Natural killer cell (primary cell): ENCODE measurements at regions not wholly inside any gene's neighbourhood (a gene's known extent, or its start where the extent isn't known, plus 50 kb on each side); places are given as distances from the start of the nearest gene placed in this dataset.

Source experiments
- ATAC-seq, 3 donors: fragments of 150-1000 bp in 2 of 3; fragments of 200-7000 bp in 1 of 3; cut with Tn5 transposase; 1 replicate in 1 of 3; 2 replicates in 2 of 3; pipeline ENCODE4 v1.10.0; 2021; ENCODE audit warnings: mild to moderate bottlenecking in 2 of 3, moderate library complexity in 2 of 3
- DNase-seq, 2 donors: peaks; one replicate each; pipeline versions ENCODE4 v3.0.0 to v3.0.0-alpha.2; 2013 to 2021; ENCODE audit warnings: mixed read lengths in 1 of 2
- H3K27ac ChIP-seq: one replicate; pipeline ENCODE4 v1.5.1; 2013; ENCODE audit warnings: mild to moderate bottlenecking, low read length
- H3K27me3 ChIP-seq: one replicate; pipeline ENCODE4 v1.6.1; 2013; ENCODE audit warnings: low read length; ENCODE audit not compliant: control insufficient read depth, insufficient read depth
- H3K36me3 ChIP-seq: one replicate; pipeline ENCODE4 v1.6.1; 2013; ENCODE audit warnings: low read length; ENCODE audit not compliant: control insufficient read depth, insufficient read depth
- H3K4me1 ChIP-seq: one replicate; pipeline ENCODE4 v1.6.1; 2013; ENCODE audit warnings: low read length; ENCODE audit not compliant: control insufficient read depth, insufficient read depth
- H3K4me3 ChIP-seq: one replicate; pipeline ENCODE4 v1.5.1; 2013; ENCODE audit warnings: low read length
- H3K9me3 ChIP-seq: one replicate; pipeline ENCODE4 v1.6.1; 2013; ENCODE audit warnings: low read length; ENCODE audit not compliant: control insufficient read depth, insufficient read depth
- H3K27ac Mint-ChIP-seq, 2 donors: one replicate each; pipeline ENCODE4 v1.8.0; 2022; ENCODE audit warnings: mild to moderate bottlenecking in 2 of 2, mixed read lengths in 2 of 2, moderate library complexity in 1 of 2
- H3K27me3 Mint-ChIP-seq, 2 donors: one replicate each; pipeline ENCODE4 v1.8.0; 2022; ENCODE audit warnings: low read depth in 2 of 2, mixed read lengths in 2 of 2
- H3K36me3 Mint-ChIP-seq: one replicate; pipeline ENCODE4 v1.8.0; 2022; ENCODE audit warnings: mixed read lengths
- H3K4me1 Mint-ChIP-seq, 2 donors: one replicate each; pipeline ENCODE4 v1.8.0; 2022; ENCODE audit warnings: mixed read lengths in 2 of 2
- H3K4me3 Mint-ChIP-seq: one replicate; pipeline ENCODE4 v1.8.0; 2022; ENCODE audit warnings: mild to moderate bottlenecking, moderate library complexity, mixed read lengths
- H3K9me3 Mint-ChIP-seq, 2 donors: one replicate each; pipeline ENCODE4 v1.8.0; 2022; ENCODE audit warnings: mixed read lengths in 2 of 2
- CTCF ChIP-seq: fragments of 200-600 bp; IDR thresholded peaks from one replicate; pipeline ENCODE4 v1.8.0; 2022; ENCODE audit warnings: antibody characterized with exemption
- WGBS: methylation state at CpG from one replicate; pipeline ENCODE4 v1.1.7; 2013; ENCODE audit warnings: missing lambda C conversion rate; ENCODE audit not compliant: insufficient coverage; 5-methylcytosine and 5-hydroxymethylcytosine counted together
- intact Hi-C: fragments of 100-400 bp; cut with micrococcal nuclease; formaldehyde crosslinking; loops from one replicate; pipeline ENCODE4 v1.14.2; 2022

DNA sequence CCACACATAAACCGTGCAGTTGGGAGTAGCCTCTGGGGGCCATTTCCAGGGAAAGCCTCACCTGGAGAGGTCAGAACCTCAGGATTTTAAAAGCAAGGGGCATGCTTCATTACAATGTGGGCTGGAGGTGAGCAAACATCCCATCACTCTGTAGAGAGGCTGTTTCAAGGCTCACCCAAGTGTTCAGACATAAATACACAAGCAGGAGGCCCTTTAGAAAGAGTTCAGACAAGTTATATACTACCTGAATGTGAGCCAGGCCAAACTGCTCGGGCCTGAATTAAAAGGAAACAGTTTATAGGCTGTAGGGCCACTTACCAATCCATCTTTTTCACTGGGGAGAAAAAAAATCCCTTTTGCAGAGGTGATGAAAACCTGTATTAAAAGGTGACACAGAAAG is 540.0 kb upstream of the ZEB2 start:
- intact Hi-C loops, result no loop called here

DNA sequence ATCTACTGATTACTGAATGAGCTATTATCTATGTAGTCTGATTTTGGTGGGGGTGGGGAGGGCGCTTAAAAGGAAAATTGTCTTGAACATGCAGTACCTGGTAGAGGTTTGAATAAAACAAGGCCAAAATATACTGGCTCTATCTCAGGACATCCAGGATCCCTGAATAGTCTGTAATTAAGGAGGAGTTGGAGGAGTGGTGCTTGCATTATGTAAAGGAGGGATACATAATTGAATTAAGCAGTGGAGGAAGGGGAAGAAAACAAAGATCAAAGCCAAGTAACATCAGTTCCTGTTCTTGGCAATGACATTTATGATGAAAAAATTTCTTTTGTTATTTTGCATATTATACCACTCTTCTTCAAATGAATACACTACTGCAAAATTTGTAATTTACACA is 539.4 kb upstream of the ZEB2 start:
- intact Hi-C loops, result no loop called here
- DNase-seq (no peak), ATAC-seq (no peak)
- H3K36me3 Mint-ChIP-seq, result no peaks in the 10 kb centered on the region
- no peak overlapping the region for H3K4me3 Mint-ChIP-seq
- 100% methylated on average over 1 of the region's 1 CpG for WGBS
- no peak overlapping the region for H3K27ac ChIP-seq
- no peak for TF ChIP-seq CTCF
- H3K4me3 ChIP-seq, result no peak overlapping the region
- H3K27me3 Mint-ChIP-seq, result no peaks in the 10 kb centered on the region
- H3K4me1 ChIP-seq, result no peaks in the 10 kb centered on the region
- no peaks in the 10 kb centered on the region for H3K4me1 Mint-ChIP-seq
- H3K9me3 ChIP-seq, result no peaks in the 10 kb centered on the region
- peaks cover 0 to 2% of the 10 kb centered on the region in 2 donors for H3K9me3 Mint-ChIP-seq
- no peaks in the 10 kb centered on the region for H3K27me3 ChIP-seq
- H3K36me3 ChIP-seq, result no peaks in the 10 kb centered on the region
- H3K27ac Mint-ChIP-seq, result no peak overlapping the region

More for the DNA sequence above, 540.0 kb upstream of the ZEB2 start:
- Mint-ChIP-seq H3K36me3 (no peaks in the 10 kb centered on the region), H3K27ac (no peak overlapping the region), H3K9me3 (peaks cover 0 to 2% of the 10 kb centered on the region in 2 donors), H3K27me3 (no peaks in the 10 kb centered on the region), H3K4me3 (no peak overlapping the region), H3K4me1 (no peaks in the 10 kb centered on the region)
- no peak for TF ChIP-seq CTCF
- 76% methylated on average over 2 of the region's 2 CpGs for WGBS
- ATAC-seq, result no peak
- Histone ChIP-seq H3K4me1 (no peaks in the 10 kb centered on the region), H3K27ac (no peak overlapping the region), H3K9me3 (no peaks in the 10 kb centered on the region), H3K27me3 (no peaks in the 10 kb centered on the region), H3K36me3 (no peaks in the 10 kb centered on the region), H3K4me3 (no peak overlapping the region)
- DNase-seq, result no peak

DNA sequence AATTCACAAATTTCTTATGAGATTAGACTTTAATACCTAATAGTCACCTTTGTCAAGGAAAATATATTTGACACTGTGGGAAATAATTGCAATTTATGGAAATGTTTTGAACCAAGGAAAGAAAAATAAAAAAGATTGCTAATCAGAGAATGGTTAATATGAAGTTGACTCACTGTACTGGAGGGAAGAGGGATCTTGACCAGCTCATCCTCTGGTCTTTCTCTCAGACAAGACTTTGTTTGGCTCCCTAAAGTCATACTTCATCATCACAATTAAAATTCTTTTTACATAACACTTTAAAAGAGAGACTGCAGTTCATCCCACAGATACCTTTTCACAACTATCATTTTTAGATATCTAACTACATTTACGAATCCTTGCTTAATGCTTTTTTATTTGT is 538.5 kb upstream of the ZEB2 start:
- H3K9me3 ChIP-seq, result no peaks in the 10 kb centered on the region
- no peak overlapping the region for H3K27ac ChIP-seq
- intact Hi-C loops, result no loop called here
- no peak for TF ChIP-seq CTCF
- 83% methylated on average over 1 of the region's 1 CpG for WGBS
- Mint-ChIP-seq H3K27me3 (no peaks in the 10 kb centered on the region), H3K36me3 (no peaks in the 10 kb centered on the region), H3K4me3 (no peak overlapping the region), H3K9me3 (peaks cover 0 to 2% of the 10 kb centered on the region in 2 donors), H3K4me1 (no peaks in the 10 kb centered on the region), H3K27ac (no peak overlapping the region)
- ATAC-seq (no peak), DNase-seq (no peak)
- no peaks in the 10 kb centered on the region for H3K27me3 ChIP-seq
- H3K4me3 ChIP-seq, result no peak overlapping the region
- no peaks in the 10 kb centered on the region for H3K4me1 ChIP-seq
- H3K36me3 ChIP-seq, result no peaks in the 10 kb centered on the region

GRCh38 chr2:145055651-145056050 is 535.7 kb upstream of the ZEB2 start:
- H3K36me3 ChIP-seq, result no peaks in the 10 kb centered on the region
- Mint-ChIP-seq H3K36me3 (no peaks in the 10 kb centered on the region), H3K9me3 (no peaks in the 10 kb centered on the region), H3K27me3 (no peaks in the 10 kb centered on the region), H3K27ac (no peak overlapping the region), H3K4me1 (no peaks in the 10 kb centered on the region), H3K4me3 (no peak overlapping the region)
- no peaks in the 10 kb centered on the region for H3K27me3 ChIP-seq
- no peak for ATAC-seq
- intact Hi-C loops, result no loop called here
- H3K9me3 ChIP-seq, result no peaks in the 10 kb centered on the region
- no peak for TF ChIP-seq CTCF
- DNase-seq, result no peak
- no peak overlapping the region for H3K4me3 ChIP-seq
- H3K27ac ChIP-seq, result no peak overlapping the region
- H3K4me1 ChIP-seq, result no peaks in the 10 kb centered on the region
